ENCODE measurements at regions not wholly inside any gene's neighbourhood (a gene's known extent, or its start where the extent isn't known, plus 50 kb on each side); places are given as distances from the start of the nearest gene placed in this dataset.

DNA sequence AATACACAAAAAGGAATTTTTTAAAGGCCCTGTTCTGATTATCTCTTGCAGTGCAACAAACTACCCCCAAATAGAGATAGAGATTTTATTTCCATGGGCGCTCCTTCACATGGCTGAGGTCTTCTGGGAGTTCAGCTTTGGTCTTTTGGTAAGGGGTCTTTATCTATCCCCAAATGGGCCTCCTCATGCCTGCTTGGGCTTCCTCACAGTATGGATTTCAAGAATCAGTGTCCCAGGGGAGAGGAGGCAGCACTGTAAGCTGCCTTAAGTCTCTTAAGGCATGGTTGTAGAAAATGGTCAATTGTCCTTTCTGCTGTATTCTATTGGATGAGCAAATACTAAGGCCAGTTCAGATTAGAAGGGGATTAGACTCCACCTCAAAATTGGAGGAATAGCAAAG lies 966.2 kb downstream of the TYW1 start:
- no peak for DNase-seq (ENCODE audit: low read depth, low spot score)
- ChIA-PET CTCF (no interaction called here), POLR2A (no interaction called here)
- TF ChIP-seq, protein P1, sequence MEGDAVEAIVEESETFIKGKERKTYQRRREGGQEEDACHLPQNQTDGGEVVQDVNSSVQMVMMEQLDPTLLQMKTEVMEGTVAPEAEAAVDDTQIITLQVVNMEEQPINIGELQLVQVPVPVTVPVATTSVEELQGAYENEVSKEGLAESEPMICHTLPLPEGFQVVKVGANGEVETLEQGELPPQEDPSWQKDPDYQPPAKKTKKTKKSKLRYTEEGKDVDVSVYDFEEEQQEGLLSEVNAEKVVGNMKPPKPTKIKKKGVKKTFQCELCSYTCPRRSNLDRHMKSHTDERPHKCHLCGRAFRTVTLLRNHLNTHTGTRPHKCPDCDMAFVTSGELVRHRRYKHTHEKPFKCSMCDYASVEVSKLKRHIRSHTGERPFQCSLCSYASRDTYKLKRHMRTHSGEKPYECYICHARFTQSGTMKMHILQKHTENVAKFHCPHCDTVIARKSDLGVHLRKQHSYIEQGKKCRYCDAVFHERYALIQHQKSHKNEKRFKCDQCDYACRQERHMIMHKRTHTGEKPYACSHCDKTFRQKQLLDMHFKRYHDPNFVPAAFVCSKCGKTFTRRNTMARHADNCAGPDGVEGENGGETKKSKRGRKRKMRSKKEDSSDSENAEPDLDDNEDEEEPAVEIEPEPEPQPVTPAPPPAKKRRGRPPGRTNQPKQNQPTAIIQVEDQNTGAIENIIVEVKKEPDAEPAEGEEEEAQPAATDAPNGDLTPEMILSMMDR (IDR thresholded peaks at IDR 0.05; ENCODE audit: insufficient read depth, low read length, missing control alignments), result no peak
- no peak overlapping the region for H3K4me3 ChIP-seq (ENCODE audit: low read depth, low read length)

DNA sequence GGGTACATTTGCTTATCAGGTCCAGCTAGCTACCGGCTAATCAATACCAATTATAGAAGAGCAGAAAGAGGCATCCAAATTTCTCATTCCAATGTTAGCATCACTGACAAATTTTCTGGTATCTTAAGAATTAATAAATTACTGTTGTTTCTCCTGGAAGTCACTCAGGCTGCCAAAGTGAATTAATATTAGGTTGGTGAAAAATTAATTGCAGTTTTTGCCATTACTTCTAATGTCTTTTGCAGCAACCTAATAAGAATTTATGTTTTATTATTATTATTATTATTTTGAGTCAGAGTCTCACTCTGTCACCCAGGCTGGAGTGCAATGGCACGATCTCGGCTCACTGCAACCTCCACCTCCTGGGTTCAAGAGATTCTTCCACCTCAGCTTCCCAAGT lies 979.9 kb downstream of the TYW1 start:
- DNase-seq (ENCODE audit: low read depth, low spot score), result no peak
- ChIA-PET POLR2A (no interaction called here), CTCF (no interaction called here)
- H3K4me3 ChIP-seq (ENCODE audit: low read depth, low read length), result no peak overlapping the region
- TF ChIP-seq, protein P1 (IDR thresholded peaks at IDR 0.05; ENCODE audit: insufficient read depth, low read length, missing control alignments), result no peak

DNA sequence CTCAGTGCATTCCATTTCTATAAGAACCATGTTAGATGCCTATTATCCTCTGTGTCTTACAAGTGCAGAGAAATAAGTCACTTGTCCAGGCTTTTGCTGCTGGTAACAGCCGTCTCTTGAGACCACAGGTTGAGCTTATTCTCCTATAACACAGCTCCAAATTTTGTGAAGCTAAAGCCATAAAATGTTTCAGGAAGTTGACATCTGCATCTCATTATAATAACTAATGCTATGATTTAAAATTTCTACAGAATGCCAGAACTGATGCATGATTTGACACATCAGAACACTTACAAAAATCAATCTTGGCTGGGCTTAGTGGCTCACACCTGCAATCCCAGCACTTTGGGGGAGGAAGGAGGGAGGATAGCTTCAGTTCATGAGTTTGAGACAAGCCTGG lies 986.9 kb downstream of the TYW1 start:
- TF ChIP-seq, protein P1 (IDR thresholded peaks at IDR 0.05; ENCODE audit: insufficient read depth, low read length, missing control alignments), result no peak

DNA sequence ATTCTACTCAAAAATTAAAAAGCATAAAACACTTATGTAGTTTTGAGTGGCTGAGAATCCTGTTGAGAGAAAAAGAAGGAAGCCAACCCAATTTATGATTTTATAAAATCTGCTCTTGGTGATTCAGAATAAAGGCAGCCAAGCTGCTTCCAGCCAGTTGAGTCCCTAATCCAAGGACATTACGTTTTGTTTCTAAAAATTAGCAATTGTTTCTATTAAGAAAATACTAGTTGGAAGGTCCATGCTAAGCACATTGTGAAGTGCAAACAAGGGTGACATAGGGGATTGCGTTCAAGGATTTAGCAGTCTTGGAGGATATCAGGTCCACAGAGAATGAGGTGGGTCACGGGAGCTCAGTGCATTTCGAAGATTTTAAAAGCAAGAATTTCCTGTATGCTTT lies 987.7 kb downstream of the TYW1 start:
- no peak for DNase-seq (ENCODE audit: low read depth, low spot score)
- ChIA-PET CTCF (no interaction called here), POLR2A (no interaction called here)
- no peak overlapping the region for H3K4me3 ChIP-seq (ENCODE audit: low read depth, low read length)
- TF ChIP-seq, protein P1 (IDR thresholded peaks at IDR 0.05; ENCODE audit: insufficient read depth, low read length, missing control alignments), result no peak

More for the DNA sequence above, 986.9 kb downstream of the TYW1 start:
- ChIA-PET CTCF (no interaction called here), POLR2A (no interaction called here)
- no peak for DNase-seq (ENCODE audit: low read depth, low spot score)
- no peak overlapping the region for H3K4me3 ChIP-seq (ENCODE audit: low read depth, low read length)

DNA sequence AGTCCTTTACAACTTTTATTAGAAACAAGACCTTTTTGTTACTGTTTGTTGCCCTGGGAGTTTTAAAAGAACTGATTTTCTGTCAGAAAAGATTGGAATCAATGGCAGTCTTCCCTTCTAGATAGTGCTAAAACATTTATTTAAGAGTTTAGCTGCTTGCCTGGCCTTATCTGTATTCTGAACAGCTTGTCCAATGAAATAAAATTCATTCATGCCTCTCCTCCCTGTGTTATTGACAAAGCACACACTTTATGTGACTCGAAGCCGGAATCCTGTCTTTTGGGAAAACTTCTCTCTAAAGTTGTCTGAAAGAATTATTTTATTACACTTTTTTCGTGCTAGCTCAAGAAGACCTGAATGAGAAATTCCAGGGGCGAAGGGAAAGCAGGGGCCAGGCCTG lies 992.5 kb downstream of the TYW1 start:
- ChIA-PET POLR2A (no interaction called here), CTCF (no interaction called here)
- H3K4me3 ChIP-seq (ENCODE audit: low read depth, low read length), result no peak overlapping the region
- DNase-seq (ENCODE audit: low read depth, low spot score), result no peak
- TF ChIP-seq, protein P1 (IDR thresholded peaks at IDR 0.05; ENCODE audit: insufficient read depth, low read length, missing control alignments), result no peak

DNA sequence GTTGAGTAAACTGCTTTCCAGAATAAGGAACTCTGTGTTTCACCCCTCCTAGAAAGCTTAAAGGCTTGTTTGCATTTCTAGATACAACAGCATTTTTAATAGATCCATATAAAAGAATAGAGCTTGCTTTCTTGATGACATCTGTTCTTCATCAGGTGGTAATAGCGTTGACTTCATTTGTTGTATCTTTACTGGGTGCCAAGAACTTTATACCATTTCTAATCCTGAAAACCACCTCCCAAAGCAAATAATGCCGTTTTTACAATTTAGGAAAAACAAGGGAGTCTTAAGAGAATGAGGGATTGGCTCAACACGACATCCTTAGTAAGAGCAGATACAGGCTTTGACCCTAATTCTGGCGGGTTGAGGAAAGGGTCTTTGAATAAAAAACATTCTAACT lies 993.4 kb downstream of the TYW1 start:
- TF ChIP-seq, protein P1 (IDR thresholded peaks at IDR 0.05; ENCODE audit: insufficient read depth, low read length, missing control alignments), result no peak
- no peak overlapping the region for H3K4me3 ChIP-seq (ENCODE audit: low read depth, low read length)
- no peak for DNase-seq (ENCODE audit: low read depth, low spot score)
- POLR2A ChIA-PET, result no interaction called here
- CTCF ChIA-PET, result no interaction called here
